HG02870 (cell line): ENCODE measurements at regions not wholly inside any gene's neighbourhood (a gene's known extent, or its start where the extent isn't known, plus 50 kb on each side); places are given as distances from the start of the nearest gene placed in this dataset.
"Not testable (repeated sequence)": the region's sequence is repeated elsewhere in the genome, so short reads cannot be mapped to it uniquely, and the experiment has no call there.

Source experiments
- ATAC-seq: cut with Tn5 transposase; IDR thresholded peaks from one replicate; pipeline ENCODE4 v1.9.1; 2021; ENCODE audit warnings: mild to moderate bottlenecking, moderate library complexity; ENCODE audit not compliant: unreplicated experiment

GRCh38 chr18:73153271-73153670 is 285.5 kb upstream of the NETO1 start:
- no peak for ATAC-seq

- no peak for ATAC-seq
Observed at GRCh38 chr18:73151086-73151485, 283.3 kb upstream of the NETO1 start.

GRCh38 chr18:73150199-73150598 is 282.4 kb upstream of the NETO1 start:
- no peak for ATAC-seq

- ATAC-seq, result no peak
Observed at GRCh38 chr18:73147590-73147989, 279.8 kb upstream of the NETO1 start.

- no peak for ATAC-seq
Observed at GRCh38 chr18:73144030-73144429, 276.2 kb upstream of the NETO1 start.

- no peak for ATAC-seq
Observed at GRCh38 chr18:73136134-73136533, 268.3 kb upstream of the NETO1 start.

GRCh38 chr18:73124175-73124574 is 256.4 kb upstream of the NETO1 start:
- no peak for ATAC-seq

GRCh38 chr18:73121207-73121606 is 253.4 kb upstream of the NETO1 start:
- no peak for ATAC-seq

GRCh38 chr18:73120626-73121025 is 252.8 kb upstream of the NETO1 start:
- no peak for ATAC-seq

- ATAC-seq, result no peak
Observed at GRCh38 chr18:73119574-73119973, 251.8 kb upstream of the NETO1 start.

- ATAC-seq, result no peak
Observed at GRCh38 chr18:73118121-73118816, 250.5 kb upstream of the NETO1 start.

GRCh38 chr18:73110307-73110706 is 242.5 kb upstream of the NETO1 start:
- ATAC-seq, result no peak

- ATAC-seq, result no peak
Observed at GRCh38 chr18:73101977-73102376, 234.2 kb upstream of the NETO1 start.

GRCh38 chr18:73101491-73101890 is 233.7 kb upstream of the NETO1 start:
- not testable (repeated sequence) for ATAC-seq

- no peak for ATAC-seq
Observed at GRCh38 chr18:73099759-73100158, 232.0 kb upstream of the NETO1 start.

GRCh38 chr18:73093687-73094250 is 226.0 kb upstream of the NETO1 start:
- ATAC-seq, result no peak

GRCh38 chr18:73088445-73088844 is 220.7 kb upstream of the NETO1 start:
- ATAC-seq, result no peak

- ATAC-seq, result no peak
Observed at GRCh38 chr18:73087282-73087977, 219.6 kb upstream of the NETO1 start.

- no peak for ATAC-seq
Observed at GRCh38 chr18:73079920-73080319, 212.1 kb upstream of the NETO1 start.

GRCh38 chr18:73060666-73061288 is 193.0 kb upstream of the NETO1 start:
- ATAC-seq, result no peak

GRCh38 chr18:73059280-73059679 is 191.5 kb upstream of the NETO1 start:
- ATAC-seq, result no peak

GRCh38 chr18:73047688-73048087 is 179.9 kb upstream of the NETO1 start:
- no peak for ATAC-seq
